HCT116 (cell line): ENCODE measurements at regions not wholly inside any gene's neighbourhood (a gene's known extent, or its start where the extent isn't known, plus 50 kb on each side); places are given as distances from the start of the nearest gene placed in this dataset.

Experiments
- ATAC-seq: fragments of 200-7000 bp; cut with Tn5 transposase; 2 replicates; pipeline ENCODE4 v1.9.1; 2020; ENCODE audit warnings: mild to moderate bottlenecking, moderate library complexity
- BruUV-seq: library from RNA; stranded (reverse); fragments of 400-500 nt; replicated peaks from 2 replicates; lab custom pipeline; 2021; lab: Mats Ljungman, UMichigan
- CTCF ChIA-PET: fragments of 300-600 bp; sonication (Branson Sonifier 250); formaldehyde crosslinking; loops from one replicate; lab custom pipeline; 2021; ENCODE audit warnings: antibody characterized with exemption; lab: Charles Lee
- POLR2A ChIA-PET: fragments of 300-600, 350-600 bp; sonication (Branson Sonifier 250); formaldehyde crosslinking; loops from one replicate; lab custom pipeline; 2021; ENCODE audit warnings: antibody characterized with exemption; lab: Charles Lee
- RAD21 ChIA-PET, 2 experiments: fragments of 300-600 bp; sonication (Branson Sonifier 250); formaldehyde crosslinking; loops; one replicate each; lab custom pipeline; 2023; ENCODE audit warnings: low total read pairs in 2 of 2; ENCODE audit not compliant: uncharacterized antibody in 2 of 2, unreplicated experiment in 2 of 2, low non-redundant PET in 1 of 2; lab: Charles Lee
- DNase-seq: peaks from one replicate; pipeline ENCODE4 v3.0.0-alpha.2; 2010; ENCODE audit warnings: low read depth, low spot score
- H2AFZ ChIP-seq: fragments of 200-600 bp; shearing (Covaris generic), sonication (generic); 2 replicates; pipeline ENCODE4 v1.6.1; 2017; ENCODE audit warnings: low read depth, mixed run types, mixed read lengths, antibody characterized with exemption, low read length; ENCODE audit not compliant: poor library complexity, severe bottlenecking
- H3K27ac ChIP-seq: 2 replicates; pipeline ENCODE4 v1.5.1; 2012; ENCODE audit warnings: low read depth, low read length
- H3K27me3 ChIP-seq: fragments of 200-600 bp; sonication (generic); 2 replicates; pipeline ENCODE4 v1.6.1; 2016; ENCODE audit warnings: mixed run types, low read length, mixed read lengths; ENCODE audit not compliant: insufficient read depth
- H3K36me3 ChIP-seq, 2 experiments: fragments of 200-500 bp in 1 of 2; fragments of 200-600 bp in 1 of 2; sonication (Bioruptor generic) in 1 of 2; sonication (generic) in 1 of 2; 2 replicates each; pipeline versions ENCODE4 v1.5.1 to v1.6.1; 2014 to 2016; ENCODE audit warnings: low read length in 2 of 2, inconsistent platforms in 1 of 2, mixed read lengths in 1 of 2, mixed run types in 1 of 2; ENCODE audit not compliant: insufficient read depth in 2 of 2, control insufficient read depth in 1 of 2
- H3K4me1 ChIP-seq, 2 experiments: fragments of 200-600 bp in 1 of 2; sonication (generic) in 1 of 2; 2 replicates each; pipeline versions ENCODE4 v1.5.1 to v1.6.1; 2012 to 2017; ENCODE audit warnings: low read length in 2 of 2, inconsistent platforms in 1 of 2, mild to moderate bottlenecking in 1 of 2, mixed read lengths in 1 of 2, mixed run types in 1 of 2, moderate library complexity in 1 of 2; ENCODE audit not compliant: insufficient read depth in 2 of 2, control insufficient read depth in 1 of 2
- H3K4me2 ChIP-seq: fragments of 200-600 bp; sonication (generic); 2 replicates; pipeline ENCODE4 v1.6.1; 2017; ENCODE audit warnings: mixed run types, low read length, mixed read lengths
- H3K4me3 ChIP-seq, 2 experiments: fragments of 200-600 bp in 1 of 2; sonication (generic) in 1 of 2; replicated peaks in 1 of 2; 2 replicates each; pipeline ENCODE4 v1.5.1; 2011 to 2016; ENCODE audit warnings: low read length in 2 of 2, control low read depth in 1 of 2, low read depth in 1 of 2, mild to moderate bottlenecking in 1 of 2, mixed read lengths in 1 of 2, mixed run types in 1 of 2
- H3K79me2 ChIP-seq: fragments of 200-600 bp; sonication (generic); 2 replicates; pipeline ENCODE4 v1.6.1; 2017; ENCODE audit warnings: mild to moderate bottlenecking, mixed run types, low read length, moderate library complexity, mixed read lengths; ENCODE audit not compliant: insufficient read depth
- H3K9ac ChIP-seq: fragments of 200-600 bp; sonication (generic); 2 replicates; pipeline ENCODE4 v1.6.1; 2016; ENCODE audit warnings: low read length, mixed read lengths
- H3K9me2 ChIP-seq: fragments of 200-600 bp; sonication (generic), shearing (Covaris generic); 2 replicates; pipeline ENCODE4 v1.6.1; 2017; ENCODE audit warnings: mixed run types, mild to moderate bottlenecking, moderate library complexity; ENCODE audit not compliant: insufficient read depth
- H3K9me3 ChIP-seq, 2 experiments: fragments of 200-500 bp in 1 of 2; fragments of 200-600 bp in 1 of 2; sonication (Bioruptor generic) in 1 of 2; sonication (generic) in 1 of 2; 2 replicates each; pipeline ENCODE4 v1.6.1; 2014 to 2017; ENCODE audit warnings: low read length in 2 of 2, mixed read lengths in 2 of 2, inconsistent platforms in 1 of 2, low read depth in 1 of 2, mild to moderate bottlenecking in 1 of 2, mixed run types in 1 of 2, moderate library complexity in 1 of 2; ENCODE audit not compliant: control insufficient read depth in 1 of 2, insufficient read depth in 1 of 2
- H4K20me1 ChIP-seq: fragments of 200-600 bp; sonication (generic), shearing (Covaris generic); 2 replicates; pipeline ENCODE4 v1.6.1; 2017; ENCODE audit warnings: mixed run types, mild to moderate bottlenecking, moderate library complexity; ENCODE audit not compliant: insufficient read depth
- CBX3 ChIP-seq: IDR thresholded peaks from 2 replicates; pipeline ENCODE4 v1.6.1; 2012; ENCODE audit warnings: low read depth
- CEBPB ChIP-seq: IDR thresholded peaks from 2 replicates; pipeline ENCODE4 v1.6.1; 2012; ENCODE audit warnings: low read depth
- CTCF ChIP-seq, 3 experiments: fragments of 200-600 bp in 1 of 3; sonication (generic) in 1 of 3; IDR thresholded peaks in 2 of 3; conservative IDR thresholded peaks in 1 of 3; 2 replicates each; pipeline ENCODE4 v1.5.1; 2012 to 2017; ENCODE audit warnings: low read depth in 2 of 3, low read length in 2 of 3, antibody characterized with exemption in 1 of 3, borderline replicate concordance in 1 of 3, control low read depth in 1 of 3, mild to moderate bottlenecking in 1 of 3, mixed read lengths in 1 of 3, mixed run types in 1 of 3, moderate library complexity in 1 of 3; ENCODE audit not compliant: insufficient read depth in 1 of 3
- EGR1 ChIP-seq: IDR thresholded peaks from 2 replicates; pipeline ENCODE4 v1.6.1; 2012; ENCODE audit warnings: low read depth
- EZH2 ChIP-seq: fragments of 200-600 bp; sonication (generic); IDR thresholded peaks from 2 replicates; pipeline ENCODE4 v1.6.1; 2017; ENCODE audit warnings: antibody characterized with exemption, mixed run types
- FOSL1 ChIP-seq: IDR thresholded peaks from 2 replicates; pipeline ENCODE4 v1.6.1; 2012; ENCODE audit warnings: low read depth
- JUND ChIP-seq: IDR thresholded peaks from 2 replicates; pipeline ENCODE4 v1.6.1; 2012
- MAX ChIP-seq: IDR thresholded peaks from 2 replicates; pipeline ENCODE4 v1.6.1; 2012
- POLR2A ChIP-seq: IDR thresholded peaks from 2 replicates; pipeline ENCODE4 v1.7.0; 2011; ENCODE audit warnings: borderline replicate concordance; ENCODE audit not compliant: insufficient read depth, insufficient read length; ENCODE audit errors: extremely low read depth
- RAD21 ChIP-seq: IDR thresholded peaks from 2 replicates; pipeline ENCODE4 v1.6.1; 2012; ENCODE audit warnings: low read depth, mild to moderate bottlenecking
- SIN3A ChIP-seq: IDR thresholded peaks from 2 replicates; pipeline ENCODE4 v1.6.1; 2012; ENCODE audit warnings: low read depth
- SP1 ChIP-seq: IDR thresholded peaks from 2 replicates; pipeline ENCODE4 v1.6.1; 2012; ENCODE audit warnings: low read depth
- TCF7L2 ChIP-seq: IDR thresholded peaks from 2 replicates; pipeline ENCODE4 v1.7.0; 2011; ENCODE audit warnings: borderline replicate concordance, inconsistent platforms; ENCODE audit not compliant: insufficient read depth, insufficient read length; ENCODE audit errors: extremely low read depth
- YY1 ChIP-seq: IDR thresholded peaks from 2 replicates; pipeline ENCODE4 v1.6.1; 2011; ENCODE audit warnings: low read length, low read depth, moderate library complexity, mild to moderate bottlenecking; ENCODE audit not compliant: insufficient replicate concordance; ENCODE audit errors: extremely low read depth
- ZFX ChIP-seq: fragments of 450-650 bp; IDR thresholded peaks from 2 replicates; pipeline ENCODE4 v1.6.1; 2017
- intact Hi-C: fragments of 100-400 bp; cut with micrococcal nuclease; formaldehyde crosslinking; loops from 2 replicates; pipeline ENCODE4 v1.10.0; 2022
- TF ChIP-seq, protein P1 (sequence below): IDR thresholded peaks from 2 replicates; pipeline ENCODE4 v1.6.1; 2011; ENCODE audit warnings: mild to moderate bottlenecking, low read length, moderate library complexity; ENCODE audit not compliant: insufficient replicate concordance; ENCODE audit errors: extremely low read depth

DNA sequence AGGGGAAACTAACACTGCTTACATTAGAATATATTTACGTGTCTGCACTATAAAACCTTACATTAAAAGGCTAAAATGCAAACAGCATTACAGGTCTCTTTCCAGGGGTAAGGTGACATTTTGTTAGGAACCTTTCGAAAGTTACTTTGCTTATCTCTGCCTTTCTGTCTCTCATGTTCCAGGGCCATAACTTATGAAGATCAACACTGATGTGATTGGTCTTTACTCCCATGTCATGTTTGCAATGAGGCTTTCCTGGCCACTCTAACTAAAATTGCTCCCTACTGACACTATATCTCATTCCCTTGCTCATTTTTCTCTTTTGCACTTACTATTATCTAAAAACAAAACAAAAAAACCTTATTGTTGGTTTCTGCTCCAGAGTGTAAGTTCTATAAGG, 119.0 kb downstream of the JRKL start (continued):
- TF ChIP-seq CTCF (IDR thresholded peaks at IDR 0.05 in 2 of 3, conservative IDR thresholded peaks at IDR 0.05 in 1 of 3; ENCODE audit: borderline replicate concordance in 1 of 3, insufficient read depth in 1 of 3, low read depth in 2 of 3, low read length in 2 of 3) (no peak), ZFX (no peak), CBX3 (no peak)

GRCh38 chr11:96520939-96521338, 131.1 kb downstream of the JRKL start:
- ChIA-PET RAD21 (no interaction called here), CTCF (no interaction called here), POLR2A (no interaction called here)
- ATAC-seq (no peak), DNase-seq (no peak)
- no TSS peak for BruUV-seq
- Histone ChIP-seq H3K27ac (no peak overlapping the region), H3K36me3 (no peaks in the 10 kb centered on the region), H3K9ac (no peak overlapping the region), H4K20me1 (no peaks in the 10 kb centered on the region), H3K79me2 (no peaks in the 10 kb centered on the region), H3K27me3 (no peaks in the 10 kb centered on the region), H3K4me3 (no peak overlapping the region), H2AFZ (no peak overlapping the region), H3K4me1 (no peaks in the 10 kb centered on the region), H3K9me3 (no peaks in the 10 kb centered on the region), H3K9me2 (no peaks in the 10 kb centered on the region), H3K4me2 (no peak overlapping the region)
- intact Hi-C loops, result no loop called here
- no peak for TF ChIP-seq RAD21
- no peak for TF ChIP-seq CEBPB
- no peak for TF ChIP-seq MAX
- no peak for TF ChIP-seq POLR2A
- TF ChIP-seq EZH2, result no peak
- no peak for TF ChIP-seq JUND
- TF ChIP-seq CBX3, result no peak
- TF ChIP-seq SP1, result no peak
- TF ChIP-seq YY1, result no peak
- TF ChIP-seq, protein P1, sequence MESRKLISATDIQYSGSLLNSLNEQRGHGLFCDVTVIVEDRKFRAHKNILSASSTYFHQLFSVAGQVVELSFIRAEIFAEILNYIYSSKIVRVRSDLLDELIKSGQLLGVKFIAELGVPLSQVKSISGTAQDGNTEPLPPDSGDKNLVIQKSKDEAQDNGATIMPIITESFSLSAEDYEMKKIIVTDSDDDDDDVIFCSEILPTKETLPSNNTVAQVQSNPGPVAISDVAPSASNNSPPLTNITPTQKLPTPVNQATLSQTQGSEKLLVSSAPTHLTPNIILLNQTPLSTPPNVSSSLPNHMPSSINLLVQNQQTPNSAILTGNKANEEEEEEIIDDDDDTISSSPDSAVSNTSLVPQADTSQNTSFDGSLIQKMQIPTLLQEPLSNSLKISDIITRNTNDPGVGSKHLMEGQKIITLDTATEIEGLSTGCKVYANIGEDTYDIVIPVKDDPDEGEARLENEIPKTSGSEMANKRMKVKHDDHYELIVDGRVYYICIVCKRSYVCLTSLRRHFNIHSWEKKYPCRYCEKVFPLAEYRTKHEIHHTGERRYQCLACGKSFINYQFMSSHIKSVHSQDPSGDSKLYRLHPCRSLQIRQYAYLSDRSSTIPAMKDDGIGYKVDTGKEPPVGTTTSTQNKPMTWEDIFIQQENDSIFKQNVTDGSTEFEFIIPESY, result no peak
- TF ChIP-seq EGR1, result no peak
- TF ChIP-seq TCF7L2, result no peak
- TF ChIP-seq SIN3A, result no peak
- TF ChIP-seq FOSL1, result no peak
